ENCODE measurements at regions not wholly inside any gene's neighbourhood (a gene's known extent, or its start where the extent isn't known, plus 50 kb on each side); places are given as distances from the start of the nearest gene placed in this dataset.

DNA sequence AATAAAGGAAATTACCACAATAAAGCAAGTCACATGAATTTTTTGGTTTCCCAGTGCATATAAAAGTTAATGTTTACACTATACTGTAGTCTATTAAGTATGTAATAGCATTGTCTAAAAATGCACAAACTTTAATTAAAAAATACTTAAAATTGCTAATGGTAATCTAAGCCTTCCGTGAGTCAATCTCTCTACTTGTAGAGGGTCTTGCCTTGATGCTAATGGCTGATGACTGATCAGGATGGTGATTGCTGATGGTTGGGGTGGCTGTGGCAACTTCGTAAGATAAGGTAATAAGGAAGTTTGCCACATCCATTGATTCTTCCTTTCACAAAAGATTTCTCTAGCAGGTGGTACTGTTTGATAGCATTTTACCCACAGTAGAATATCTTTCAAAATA is 466.6 kb upstream of the PROX1 start:
- Histone ChIP-seq H3K27ac (ENCODE audit: low read depth, low read length) (no peak overlapping the region), H3K4me1 (ENCODE audit: control insufficient read depth in 1 of 2, insufficient read depth in 2 of 2, low read length in 2 of 2) (no peaks in the 10 kb centered on the region), H3K9ac (ENCODE audit: low read depth in 1 of 2, low read length in 2 of 2) (no peak overlapping the region), H3K36me3 (ENCODE audit: control insufficient read depth in 1 of 2, insufficient read depth in 2 of 2, low read length in 2 of 2) (no peaks in the 10 kb centered on the region), H3K9me3 (ENCODE audit: control insufficient read depth in 1 of 2, low read length in 2 of 2) (no peaks in the 10 kb centered on the region), H3K27me3 (ENCODE audit: control insufficient read depth in 1 of 2, insufficient read depth in 2 of 2, low read length in 2 of 2) (no peaks in the 10 kb centered on the region), H3K4me3 (ENCODE audit: low read depth in 1 of 2, low read length in 2 of 2) (no peak overlapping the region)

- H3K9me3 ChIP-seq (ENCODE audit: control insufficient read depth in 1 of 2, low read length in 2 of 2) = no peaks in the 10 kb centered on the region
- no peaks in the 10 kb centered on the region for H3K4me1 ChIP-seq (ENCODE audit: control insufficient read depth in 1 of 2, insufficient read depth in 2 of 2, low read length in 2 of 2)
- H3K27me3 ChIP-seq (ENCODE audit: control insufficient read depth in 1 of 2, insufficient read depth in 2 of 2, low read length in 2 of 2) = no peaks in the 10 kb centered on the region
- no peak overlapping the region for H3K9ac ChIP-seq (ENCODE audit: low read depth in 1 of 2, low read length in 2 of 2)
- H3K36me3 ChIP-seq (ENCODE audit: control insufficient read depth in 1 of 2, insufficient read depth in 2 of 2, low read length in 2 of 2) = no peaks in the 10 kb centered on the region
- H3K27ac ChIP-seq (ENCODE audit: low read depth, low read length) = no peak overlapping the region
- no peak overlapping the region for H3K4me3 ChIP-seq (ENCODE audit: low read depth in 1 of 2, low read length in 2 of 2)
These were observed 463.9 kb upstream of the PROX1 start for GRCh38 chr1:213523781-213524398.

- Histone ChIP-seq H3K4me1 (ENCODE audit: control insufficient read depth in 1 of 2, insufficient read depth in 2 of 2, low read length in 2 of 2) (no peaks in the 10 kb centered on the region), H3K4me3 (ENCODE audit: low read depth in 1 of 2, low read length in 2 of 2) (no peak overlapping the region), H3K9ac (ENCODE audit: low read depth in 1 of 2, low read length in 2 of 2) (no peak overlapping the region), H3K9me3 (ENCODE audit: control insufficient read depth in 1 of 2, low read length in 2 of 2) (no peaks in the 10 kb centered on the region), H3K27me3 (ENCODE audit: control insufficient read depth in 1 of 2, insufficient read depth in 2 of 2, low read length in 2 of 2) (no peaks in the 10 kb centered on the region), H3K36me3 (ENCODE audit: control insufficient read depth in 1 of 2, insufficient read depth in 2 of 2, low read length in 2 of 2) (no peaks in the 10 kb centered on the region), H3K27ac (ENCODE audit: low read depth, low read length) (no peak overlapping the region)
These were observed 461.5 kb upstream of the PROX1 start for GRCh38 chr1:213526306-213526705.

GRCh38 chr1:213530611-213531320 is 457.0 kb upstream of the PROX1 start:
- Histone ChIP-seq H3K27me3 (ENCODE audit: control insufficient read depth in 1 of 2, insufficient read depth in 2 of 2, low read length in 2 of 2) (no peaks in the 10 kb centered on the region), H3K4me1 (ENCODE audit: control insufficient read depth in 1 of 2, insufficient read depth in 2 of 2, low read length in 2 of 2) (no peaks in the 10 kb centered on the region), H3K9ac (ENCODE audit: low read depth in 1 of 2, low read length in 2 of 2) (no peak overlapping the region), H3K9me3 (ENCODE audit: control insufficient read depth in 1 of 2, low read length in 2 of 2) (no peaks in the 10 kb centered on the region), H3K4me3 (ENCODE audit: low read depth in 1 of 2, low read length in 2 of 2) (no peak overlapping the region), H3K36me3 (ENCODE audit: control insufficient read depth in 1 of 2, insufficient read depth in 2 of 2, low read length in 2 of 2) (no peaks in the 10 kb centered on the region), H3K27ac (ENCODE audit: low read depth, low read length) (no peak overlapping the region)

- Histone ChIP-seq H3K9ac (ENCODE audit: low read depth in 1 of 2, low read length in 2 of 2) (no peak overlapping the region), H3K4me1 (ENCODE audit: control insufficient read depth in 1 of 2, insufficient read depth in 2 of 2, low read length in 2 of 2) (no peaks in the 10 kb centered on the region), H3K27me3 (ENCODE audit: control insufficient read depth in 1 of 2, insufficient read depth in 2 of 2, low read length in 2 of 2) (no peaks in the 10 kb centered on the region), H3K4me3 (ENCODE audit: low read depth in 1 of 2, low read length in 2 of 2) (no peak overlapping the region), H3K9me3 (ENCODE audit: control insufficient read depth in 1 of 2, low read length in 2 of 2) (no peaks in the 10 kb centered on the region), H3K27ac (ENCODE audit: low read depth, low read length) (no peak overlapping the region), H3K36me3 (ENCODE audit: control insufficient read depth in 1 of 2, insufficient read depth in 2 of 2, low read length in 2 of 2) (no peaks in the 10 kb centered on the region)
These were observed 456.1 kb upstream of the PROX1 start for GRCh38 chr1:213531369-213532310.

DNA sequence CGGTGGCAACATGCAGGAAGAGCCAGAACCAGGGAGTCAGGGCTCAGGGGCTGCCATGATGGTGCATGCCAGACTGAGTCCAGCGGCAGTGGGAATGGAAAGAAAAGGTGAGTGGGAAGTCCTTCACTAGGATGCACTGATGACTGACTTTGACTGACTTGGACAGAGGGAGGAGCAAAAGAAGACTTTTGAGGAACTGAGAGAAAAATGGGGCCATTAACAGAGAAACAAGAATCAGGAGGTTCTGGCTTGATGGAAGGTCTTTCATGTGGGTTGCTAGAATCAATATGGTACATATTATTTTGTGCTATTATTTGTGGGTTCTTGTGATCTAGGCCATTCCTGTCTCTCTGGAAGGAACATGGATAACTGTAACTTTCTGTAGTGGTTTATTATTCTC is 454.6 kb upstream of the PROX1 start:
- H3K9me3 ChIP-seq (ENCODE audit: control insufficient read depth in 1 of 2, low read length in 2 of 2) = no peaks in the 10 kb centered on the region

DNA sequence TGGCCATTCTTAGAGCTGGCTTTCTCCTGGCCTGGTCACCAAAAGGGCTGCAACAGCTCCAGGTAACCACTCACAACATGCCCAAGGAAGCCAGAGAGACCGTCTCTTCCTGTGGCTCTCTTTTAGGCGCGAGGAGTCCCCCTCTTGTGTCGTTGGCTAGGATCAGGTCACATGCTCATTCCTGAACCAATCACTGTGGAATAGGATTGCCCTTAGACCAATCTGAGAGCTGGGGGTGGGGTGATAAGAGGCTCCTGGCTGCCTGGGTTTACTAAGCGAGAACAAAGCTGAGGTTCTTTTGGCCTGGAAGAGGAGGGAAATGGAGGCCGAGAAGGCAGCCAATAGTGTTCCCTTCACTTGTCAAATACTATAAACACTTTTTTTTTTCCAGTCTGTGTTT is 452.1 kb upstream of the PROX1 start:
- no peaks in the 10 kb centered on the region for H3K4me1 ChIP-seq (ENCODE audit: control insufficient read depth in 1 of 2, insufficient read depth in 2 of 2, low read length in 2 of 2)
- H3K9ac ChIP-seq (ENCODE audit: low read depth in 1 of 2, low read length in 2 of 2) = no peak overlapping the region
- no peaks in the 10 kb centered on the region for H3K27me3 ChIP-seq (ENCODE audit: control insufficient read depth in 1 of 2, insufficient read depth in 2 of 2, low read length in 2 of 2)
- no peaks in the 10 kb centered on the region for H3K36me3 ChIP-seq (ENCODE audit: control insufficient read depth in 1 of 2, insufficient read depth in 2 of 2, low read length in 2 of 2)
- no peak overlapping the region for H3K4me3 ChIP-seq (ENCODE audit: low read depth in 1 of 2, low read length in 2 of 2)
- no peaks in the 10 kb centered on the region for H3K9me3 ChIP-seq (ENCODE audit: control insufficient read depth in 1 of 2, low read length in 2 of 2)
- H3K27ac ChIP-seq (ENCODE audit: low read depth, low read length) = no peak overlapping the region

More for the DNA sequence above, 454.6 kb upstream of the PROX1 start:
- Histone ChIP-seq H3K27ac (ENCODE audit: low read depth, low read length) (no peak overlapping the region), H3K36me3 (ENCODE audit: control insufficient read depth in 1 of 2, insufficient read depth in 2 of 2, low read length in 2 of 2) (no peaks in the 10 kb centered on the region), H3K4me1 (ENCODE audit: control insufficient read depth in 1 of 2, insufficient read depth in 2 of 2, low read length in 2 of 2) (no peaks in the 10 kb centered on the region), H3K27me3 (ENCODE audit: control insufficient read depth in 1 of 2, insufficient read depth in 2 of 2, low read length in 2 of 2) (no peaks in the 10 kb centered on the region), H3K9ac (ENCODE audit: low read depth in 1 of 2, low read length in 2 of 2) (no peak overlapping the region), H3K4me3 (ENCODE audit: low read depth in 1 of 2, low read length in 2 of 2) (no peak overlapping the region)

DNA sequence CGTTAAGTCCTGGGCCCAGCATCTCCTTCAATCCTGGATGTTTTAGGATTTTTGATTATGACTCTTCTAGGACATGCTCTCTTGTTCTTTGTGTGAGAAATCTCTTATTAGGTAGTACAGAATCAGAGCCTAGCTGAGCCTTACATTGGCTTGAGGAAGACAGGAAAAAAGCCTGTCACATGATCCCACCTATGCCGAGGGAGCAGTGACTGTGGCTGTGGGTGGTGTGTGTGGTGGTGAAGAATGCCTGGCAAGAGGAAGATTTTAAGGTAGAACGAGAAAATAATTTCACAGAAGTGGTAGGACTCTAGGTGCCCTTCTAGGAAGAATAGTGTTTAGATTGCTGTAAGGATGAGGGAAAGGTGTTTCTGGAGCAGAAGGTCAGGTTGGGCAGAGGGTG is 449.5 kb upstream of the PROX1 start:
- H3K4me1 ChIP-seq (ENCODE audit: control insufficient read depth in 1 of 2, insufficient read depth in 2 of 2, low read length in 2 of 2) = no peaks in the 10 kb centered on the region
- H3K9ac ChIP-seq (ENCODE audit: low read depth in 1 of 2, low read length in 2 of 2) = no peak overlapping the region
- H3K36me3 ChIP-seq (ENCODE audit: control insufficient read depth in 1 of 2, insufficient read depth in 2 of 2, low read length in 2 of 2) = no peaks in the 10 kb centered on the region
- no peaks in the 10 kb centered on the region for H3K27me3 ChIP-seq (ENCODE audit: control insufficient read depth in 1 of 2, insufficient read depth in 2 of 2, low read length in 2 of 2)
- no peak overlapping the region for H3K27ac ChIP-seq (ENCODE audit: low read depth, low read length)
- H3K4me3 ChIP-seq (ENCODE audit: low read depth in 1 of 2, low read length in 2 of 2) = no peak overlapping the region
- no peaks in the 10 kb centered on the region for H3K9me3 ChIP-seq (ENCODE audit: control insufficient read depth in 1 of 2, low read length in 2 of 2)

DNA sequence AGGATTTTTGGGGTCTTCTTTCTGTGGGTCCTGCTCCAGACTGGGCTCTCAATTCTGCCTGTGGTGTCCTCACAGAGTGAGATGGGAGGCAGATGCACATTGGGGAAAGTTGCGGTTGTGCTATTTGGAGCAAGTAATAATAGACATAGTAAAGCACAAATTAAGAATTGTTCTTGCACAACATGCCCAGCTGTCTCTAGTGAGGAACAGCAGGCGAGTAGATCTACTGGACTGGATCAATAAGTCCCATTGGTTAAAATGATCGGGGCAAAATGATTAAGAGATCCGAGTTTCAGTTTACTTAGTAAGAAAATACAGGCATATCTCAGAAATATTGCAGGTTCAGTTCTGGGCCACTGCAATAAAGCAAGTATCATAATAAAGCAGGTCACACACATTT is 448.3 kb upstream of the PROX1 start:
- H3K36me3 ChIP-seq (ENCODE audit: control insufficient read depth in 1 of 2, insufficient read depth in 2 of 2, low read length in 2 of 2) = no peaks in the 10 kb centered on the region
- H3K9ac ChIP-seq (ENCODE audit: low read depth in 1 of 2, low read length in 2 of 2) = no peak overlapping the region
- no peak overlapping the region for H3K27ac ChIP-seq (ENCODE audit: low read depth, low read length)
- no peak overlapping the region for H3K4me3 ChIP-seq (ENCODE audit: low read depth in 1 of 2, low read length in 2 of 2)
- no peaks in the 10 kb centered on the region for H3K9me3 ChIP-seq (ENCODE audit: control insufficient read depth in 1 of 2, low read length in 2 of 2)
- H3K27me3 ChIP-seq (ENCODE audit: control insufficient read depth in 1 of 2, insufficient read depth in 2 of 2, low read length in 2 of 2) = no peaks in the 10 kb centered on the region
- H3K4me1 ChIP-seq (ENCODE audit: control insufficient read depth in 1 of 2, insufficient read depth in 2 of 2, low read length in 2 of 2) = no peaks in the 10 kb centered on the region

DNA sequence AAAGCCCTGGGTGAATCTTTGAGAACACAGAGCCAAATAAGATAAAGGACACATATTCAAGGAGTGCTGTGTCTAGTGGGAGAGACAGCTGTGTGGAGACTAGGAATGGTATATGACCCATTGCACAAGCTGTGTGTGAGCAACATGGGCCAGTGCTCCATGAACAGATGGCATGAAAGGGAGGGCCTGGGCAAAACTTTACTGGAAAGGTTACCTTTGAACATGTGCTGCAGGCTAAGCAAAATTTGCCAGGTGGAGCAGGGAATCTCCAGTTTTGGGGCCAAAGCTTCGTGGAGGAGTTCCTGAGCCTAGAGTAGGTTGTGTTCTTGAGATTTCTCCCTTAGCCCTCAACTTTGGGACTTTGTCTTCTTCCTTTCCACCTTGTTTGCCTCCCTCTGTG is 446.1 kb upstream of the PROX1 start:
- H3K9ac ChIP-seq (ENCODE audit: low read depth in 1 of 2, low read length in 2 of 2) = no peak overlapping the region
- H3K36me3 ChIP-seq (ENCODE audit: control insufficient read depth in 1 of 2, insufficient read depth in 2 of 2, low read length in 2 of 2) = no peaks in the 10 kb centered on the region
- H3K4me3 ChIP-seq (ENCODE audit: low read depth in 1 of 2, low read length in 2 of 2) = no peak overlapping the region
- no peaks in the 10 kb centered on the region for H3K27me3 ChIP-seq (ENCODE audit: control insufficient read depth in 1 of 2, insufficient read depth in 2 of 2, low read length in 2 of 2)
- H3K27ac ChIP-seq (ENCODE audit: low read depth, low read length) = no peak overlapping the region
- H3K9me3 ChIP-seq (ENCODE audit: control insufficient read depth in 1 of 2, low read length in 2 of 2) = no peaks in the 10 kb centered on the region
- no peaks in the 10 kb centered on the region for H3K4me1 ChIP-seq (ENCODE audit: control insufficient read depth in 1 of 2, insufficient read depth in 2 of 2, low read length in 2 of 2)

Data from duodenal mucosa (tissue), 2 donors.